Skeletal muscle satellite cell (primary cell): ENCODE measurements at regions not wholly inside any gene's neighbourhood (a gene's known extent, or its start where the extent isn't known, plus 50 kb on each side); places are given as distances from the start of the nearest gene placed in this dataset.
"Not testable (repeated sequence)": the region's sequence is repeated elsewhere in the genome, so short reads cannot be mapped to it uniquely, and the experiment has no call there.

ENCODE experiments used
- H3K27me3 ChIP-seq: 2 replicates; pipeline ENCODE4 v1.7.0; 2013; ENCODE audit warnings: low read length; ENCODE audit not compliant: control insufficient read depth, insufficient read depth
- H3K36me3 ChIP-seq: 2 replicates; pipeline ENCODE4 v1.7.0; 2013; ENCODE audit warnings: mild to moderate bottlenecking, control low read depth, low read length; ENCODE audit not compliant: insufficient read depth
- H3K4me1 ChIP-seq: 2 replicates; pipeline ENCODE4 v1.7.0; 2013; ENCODE audit warnings: low read length; ENCODE audit not compliant: control insufficient read depth, insufficient read depth
- H3K4me2 ChIP-seq: 2 replicates; pipeline ENCODE4 v1.7.0; 2013; ENCODE audit warnings: mild to moderate bottlenecking, low read length
- H3K4me3 ChIP-seq: 2 replicates; pipeline ENCODE4 v1.7.0; 2013; ENCODE audit warnings: low read length
- H3K9ac ChIP-seq: 2 replicates; pipeline ENCODE4 v1.7.0; 2013; ENCODE audit warnings: mild to moderate bottlenecking, low read depth, low read length, moderate library complexity
- H3K9me3 ChIP-seq: replicated peaks from 2 replicates; pipeline ENCODE4 v1.7.0; 2013; ENCODE audit warnings: mild to moderate bottlenecking, control low read depth, low read length

GRCh38 chrX:121876305-121876704, 828.9 kb downstream of the GLUD2 start:
- Histone ChIP-seq H3K4me1 (no peaks in the 10 kb centered on the region), H3K36me3 (no peaks in the 10 kb centered on the region), H3K4me3 (no peak overlapping the region), H3K4me2 (no peak overlapping the region), H3K27me3 (no peaks in the 10 kb centered on the region), H3K9ac (no peak overlapping the region), H3K9me3 (no peaks in the 10 kb centered on the region)

- H3K4me1 ChIP-seq, H3K27me3 ChIP-seq, H3K4me3 ChIP-seq, H3K4me2 ChIP-seq, H3K9me3 ChIP-seq, H3K36me3 ChIP-seq, H3K9ac ChIP-seq: not testable (repeated sequence)
These were observed 829.9 kb downstream of the GLUD2 start for GRCh38 chrX:121877337-121877736.

- Histone ChIP-seq H3K4me2 (no peak overlapping the region), H3K9ac (no peak overlapping the region), H3K4me1 (no peaks in the 10 kb centered on the region), H3K4me3 (no peak overlapping the region), H3K36me3 (no peaks in the 10 kb centered on the region), H3K9me3 (no peaks in the 10 kb centered on the region), H3K27me3 (no peaks in the 10 kb centered on the region)
These were observed 839.1 kb downstream of the GLUD2 start for GRCh38 chrX:121886557-121886956.

GRCh38 chrX:121894756-121895155, 847.3 kb downstream of the GLUD2 start:
- H3K9ac ChIP-seq, result no peak overlapping the region
- no peak overlapping the region for H3K4me3 ChIP-seq
- no peak overlapping the region for H3K4me2 ChIP-seq
- H3K4me1 ChIP-seq, result no peaks in the 10 kb centered on the region
- no peaks in the 10 kb centered on the region for H3K36me3 ChIP-seq
- no peaks in the 10 kb centered on the region for H3K9me3 ChIP-seq
- H3K27me3 ChIP-seq, result no peaks in the 10 kb centered on the region

GRCh38 chrX:121902463-121902862, 855.1 kb downstream of the GLUD2 start:
- Histone ChIP-seq H3K4me1 (no peaks in the 10 kb centered on the region), H3K4me3 (no peak overlapping the region), H3K27me3 (no peaks in the 10 kb centered on the region), H3K9me3 (no peaks in the 10 kb centered on the region), H3K9ac (no peak overlapping the region), H3K36me3 (no peaks in the 10 kb centered on the region), H3K4me2 (no peak overlapping the region)

- no peaks in the 10 kb centered on the region for H3K36me3 ChIP-seq
- no peak overlapping the region for H3K4me3 ChIP-seq
- no peak overlapping the region for H3K4me2 ChIP-seq
- H3K4me1 ChIP-seq, result no peaks in the 10 kb centered on the region
- H3K27me3 ChIP-seq, result no peaks in the 10 kb centered on the region
- no peaks in the 10 kb centered on the region for H3K9me3 ChIP-seq
- no peak overlapping the region for H3K9ac ChIP-seq
These were observed 856.6 kb downstream of the GLUD2 start for GRCh38 chrX:121903961-121904360.

- Histone ChIP-seq H3K4me1 (no peaks in the 10 kb centered on the region), H3K36me3 (no peaks in the 10 kb centered on the region), H3K9me3 (peaks cover 5% of the 10 kb centered on the region)
These were observed 873.8 kb downstream of the GLUD2 start for GRCh38 chrX:121921258-121921657.

GRCh38 chrX:121931567-121931966, 884.2 kb downstream of the GLUD2 start:
- Histone ChIP-seq H3K4me3 (no peak overlapping the region), H3K9me3 (no peaks in the 10 kb centered on the region), H3K36me3 (no peaks in the 10 kb centered on the region), H3K27me3 (no peaks in the 10 kb centered on the region), H3K4me2 (no peak overlapping the region), H3K9ac (no peak overlapping the region), H3K4me1 (no peaks in the 10 kb centered on the region)

More at GRCh38 chrX:121921258-121921657, 873.8 kb downstream of the GLUD2 start:
- Histone ChIP-seq H3K27me3 (no peaks in the 10 kb centered on the region), H3K4me2 (no peak overlapping the region), H3K4me3 (no peak overlapping the region), H3K9ac (no peak overlapping the region)

GRCh38 chrX:121932688-121933087, 885.3 kb downstream of the GLUD2 start:
- Histone ChIP-seq H3K27me3 (no peaks in the 10 kb centered on the region), H3K4me3 (no peak overlapping the region), H3K4me2 (no peak overlapping the region), H3K36me3 (no peaks in the 10 kb centered on the region), H3K9me3 (no peaks in the 10 kb centered on the region), H3K9ac (no peak overlapping the region), H3K4me1 (no peaks in the 10 kb centered on the region)

- no peak overlapping the region for H3K4me2 ChIP-seq
- H3K36me3 ChIP-seq, result no peaks in the 10 kb centered on the region
- no peak overlapping the region for H3K9ac ChIP-seq
- H3K9me3 ChIP-seq, result no peaks in the 10 kb centered on the region
- no peak overlapping the region for H3K4me3 ChIP-seq
- no peaks in the 10 kb centered on the region for H3K4me1 ChIP-seq
- no peaks in the 10 kb centered on the region for H3K27me3 ChIP-seq
These were observed 901.8 kb downstream of the GLUD2 start for GRCh38 chrX:121949041-121949760.

- no peak overlapping the region for H3K9ac ChIP-seq
- no peaks in the 10 kb centered on the region for H3K4me1 ChIP-seq
- H3K4me3 ChIP-seq, result no peak overlapping the region
- no peaks in the 10 kb centered on the region for H3K9me3 ChIP-seq
- no peaks in the 10 kb centered on the region for H3K36me3 ChIP-seq
- no peaks in the 10 kb centered on the region for H3K27me3 ChIP-seq
- H3K4me2 ChIP-seq, result no peak overlapping the region
These were observed 911.5 kb downstream of the GLUD2 start for GRCh38 chrX:121958886-121959285.

- Histone ChIP-seq H3K9me3 (no peaks in the 10 kb centered on the region), H3K27me3 (no peaks in the 10 kb centered on the region), H3K9ac (no peak overlapping the region), H3K36me3 (no peaks in the 10 kb centered on the region), H3K4me2 (no peak overlapping the region), H3K4me1 (no peaks in the 10 kb centered on the region), H3K4me3 (no peak overlapping the region)
These were observed 928.3 kb downstream of the GLUD2 start for GRCh38 chrX:121975671-121976070.
